HG02610 (cell line): ENCODE measurements at regions not wholly inside any gene's neighbourhood (a gene's known extent, or its start where the extent isn't known, plus 50 kb on each side); places are given as distances from the start of the nearest gene placed in this dataset.

Experiments used
- ATAC-seq: cut with Tn5 transposase; IDR thresholded peaks from one replicate; pipeline ENCODE4 v1.9.1; 2021; ENCODE audit warnings: mild to moderate bottlenecking, moderate library complexity; ENCODE audit not compliant: unreplicated experiment

GRCh38 chr6:94121094-94121493 is 701.7 kb upstream of the EPHA7 start:
- no peak for ATAC-seq

GRCh38 chr6:94099072-94099471 is 679.7 kb upstream of the EPHA7 start:
- ATAC-seq: no peak

- no peak for ATAC-seq
These were observed 676.6 kb upstream of the EPHA7 start for GRCh38 chr6:94095961-94096360.

GRCh38 chr6:94089941-94090340 is 670.6 kb upstream of the EPHA7 start:
- no peak for ATAC-seq

- ATAC-seq: no peak
These were observed 669.5 kb upstream of the EPHA7 start for GRCh38 chr6:94088870-94089269.

- no peak for ATAC-seq
These were observed 655.4 kb upstream of the EPHA7 start for GRCh38 chr6:94074764-94075163.

GRCh38 chr6:94071835-94072234 is 652.5 kb upstream of the EPHA7 start:
- no peak for ATAC-seq

GRCh38 chr6:94065707-94066337 is 646.5 kb upstream of the EPHA7 start:
- no peak for ATAC-seq

GRCh38 chr6:94052749-94053148 is 633.4 kb upstream of the EPHA7 start:
- no peak for ATAC-seq

GRCh38 chr6:94050515-94050914 is 631.2 kb upstream of the EPHA7 start:
- no peak for ATAC-seq

- no peak for ATAC-seq
These were observed 629.6 kb upstream of the EPHA7 start for GRCh38 chr6:94049001-94049400.

GRCh38 chr6:94045099-94045829 is 625.9 kb upstream of the EPHA7 start:
- ATAC-seq: no peak

- peak; percentile 84 for ATAC-seq
These were observed 622.8 kb upstream of the EPHA7 start for GRCh38 chr6:94041945-94042709.

- ATAC-seq: no peak
These were observed 616.7 kb upstream of the EPHA7 start for GRCh38 chr6:94036024-94036423.

GRCh38 chr6:94027374-94027773 is 608.0 kb upstream of the EPHA7 start:
- ATAC-seq: no peak

- no peak for ATAC-seq
These were observed 607.2 kb upstream of the EPHA7 start for GRCh38 chr6:94026575-94026974.

- ATAC-seq: no peak
These were observed 586.5 kb upstream of the EPHA7 start for GRCh38 chr6:94005835-94006234.

GRCh38 chr6:93992976-93993375 is 573.6 kb upstream of the EPHA7 start:
- no peak for ATAC-seq

GRCh38 chr6:93989630-93990029 is 570.3 kb upstream of the EPHA7 start:
- ATAC-seq: no peak

GRCh38 chr6:93985953-93986352 is 566.6 kb upstream of the EPHA7 start:
- ATAC-seq: no peak

- no peak for ATAC-seq
These were observed 555.8 kb upstream of the EPHA7 start for GRCh38 chr6:93975159-93975558.

- no peak for ATAC-seq
These were observed 555.0 kb upstream of the EPHA7 start for GRCh38 chr6:93974332-93974731.
